SH-SY5Y (cell line): ENCODE measurements at regions not wholly inside any gene's neighbourhood (a gene's known extent, or its start where the extent isn't known, plus 50 kb on each side); places are given as distances from the start of the nearest gene placed in this dataset.

Experiments used
- GATA2 ChIP-seq: IDR thresholded peaks from 2 replicates; pipeline ENCODE4 v1.6.1; 2011; ENCODE audit warnings: mild to moderate bottlenecking, low read depth, low read length
- GATA3 ChIP-seq: IDR thresholded peaks from 2 replicates; pipeline ENCODE4 v1.6.1; 2011; ENCODE audit warnings: low read depth, mild to moderate bottlenecking, low read length, moderate library complexity

GRCh38 chr11:28736256-28736655 lies 628.1 kb downstream of the METTL15 start:
- TF ChIP-seq GATA2 (no peak), GATA3 (no peak)
